ENCODE measurements at regions not wholly inside any gene's neighbourhood (a gene's known extent, or its start where the extent isn't known, plus 50 kb on each side); places are given as distances from the start of the nearest gene placed in this dataset.
"Not testable (repeated sequence)": the region's sequence is repeated elsewhere in the genome, so short reads cannot be mapped to it uniquely, and the experiment has no call there.

DNA sequence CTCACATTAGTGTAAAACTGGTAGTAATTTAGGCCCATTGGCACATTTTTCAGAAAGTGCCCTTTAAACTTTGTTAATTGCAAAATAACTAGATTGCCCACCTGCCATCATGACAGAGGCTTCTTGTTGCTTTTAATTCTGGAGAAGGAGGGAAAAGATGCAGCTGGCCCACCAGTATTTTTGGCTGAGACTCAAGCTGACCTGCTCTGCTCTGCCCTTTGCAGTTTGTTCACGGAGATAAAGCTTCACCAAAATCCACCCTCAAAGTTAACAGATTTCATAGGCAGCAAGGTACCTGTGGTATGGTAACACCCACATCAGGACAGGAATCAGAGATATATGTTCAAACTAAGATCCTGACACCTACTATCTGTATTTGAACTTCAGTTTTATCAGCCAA is 170.2 kb upstream of the OR4C13 start:
- not testable (repeated sequence) for H3K9me3 ChIP-seq (ENCODE audit: control insufficient read depth in 2 of 2, insufficient read depth in 1 of 2, low read depth in 1 of 2, low read length in 1 of 2); H3K27me3 ChIP-seq (ENCODE audit: control insufficient read depth in 3 of 3, insufficient read depth in 3 of 3, low read length in 3 of 3); H3K36me3 ChIP-seq (ENCODE audit: control insufficient read depth in 3 of 3, insufficient read depth in 2 of 3, low read depth in 1 of 3, low read length in 3 of 3); H3K27ac ChIP-seq (ENCODE audit: low read depth in 1 of 3, low read length in 2 of 3); DNase-seq; H3K4me3 ChIP-seq (ENCODE audit: low read depth in 1 of 3, low read length in 3 of 3); H3K4me1 ChIP-seq (ENCODE audit: control insufficient read depth in 3 of 3, insufficient read depth in 2 of 3, low read depth in 1 of 3, low read length in 2 of 3); FAIRE-seq
- 40 to 75% (median 73%) methylated on average over 1 of the region's 1 CpG for WGBS, 3 donors

- not testable (repeated sequence) for H3K4me1 ChIP-seq (ENCODE audit: control insufficient read depth in 3 of 3, insufficient read depth in 2 of 3, low read depth in 1 of 3, low read length in 2 of 3); FAIRE-seq; H3K27me3 ChIP-seq (ENCODE audit: control insufficient read depth in 3 of 3, insufficient read depth in 3 of 3, low read length in 3 of 3); H3K27ac ChIP-seq (ENCODE audit: low read depth in 1 of 3, low read length in 2 of 3); H3K9me3 ChIP-seq (ENCODE audit: control insufficient read depth in 2 of 2, insufficient read depth in 1 of 2, low read depth in 1 of 2, low read length in 1 of 2); DNase-seq; H3K36me3 ChIP-seq (ENCODE audit: control insufficient read depth in 3 of 3, insufficient read depth in 2 of 3, low read depth in 1 of 3, low read length in 3 of 3); H3K4me3 ChIP-seq (ENCODE audit: low read depth in 1 of 3, low read length in 3 of 3)
- WGBS, 3 donors, result 85 to 91% (median 89%) methylated on average over 4 of the region's 6 CpGs
These were observed 168.3 kb upstream of the OR4C13 start for GRCh38 chr11:49783841-49784240.

DNA sequence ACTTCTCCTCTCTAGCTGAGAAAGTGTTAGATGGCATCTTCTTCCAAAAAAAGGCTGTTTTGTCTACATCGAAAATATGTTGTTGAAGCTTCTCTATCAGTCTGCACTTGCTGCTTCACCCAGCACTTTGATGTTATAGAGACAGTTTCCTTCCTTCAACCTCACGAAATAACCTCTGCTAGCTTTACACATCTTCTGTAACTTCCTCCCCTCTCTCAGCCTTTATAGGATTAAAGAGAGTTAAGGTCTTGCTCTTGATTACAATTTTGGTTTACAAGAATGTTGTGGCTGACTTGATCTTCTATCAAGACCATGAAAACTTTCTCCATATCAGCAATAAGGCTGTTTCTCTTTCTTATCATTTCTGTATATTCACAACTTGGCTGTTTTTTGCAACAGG is 162.4 kb upstream of the OR4C13 start:
- not testable (repeated sequence) for H3K4me1 ChIP-seq (ENCODE audit: control insufficient read depth in 3 of 3, insufficient read depth in 2 of 3, low read depth in 1 of 3, low read length in 2 of 3); H3K27me3 ChIP-seq (ENCODE audit: control insufficient read depth in 3 of 3, insufficient read depth in 3 of 3, low read length in 3 of 3); H3K36me3 ChIP-seq (ENCODE audit: control insufficient read depth in 3 of 3, insufficient read depth in 2 of 3, low read depth in 1 of 3, low read length in 3 of 3); H3K9me3 ChIP-seq (ENCODE audit: control insufficient read depth in 2 of 2, insufficient read depth in 1 of 2, low read depth in 1 of 2, low read length in 1 of 2); DNase-seq; H3K4me3 ChIP-seq (ENCODE audit: low read depth in 1 of 3, low read length in 3 of 3); FAIRE-seq; H3K27ac ChIP-seq (ENCODE audit: low read depth in 1 of 3, low read length in 2 of 3)
- WGBS, 3 donors, result 41 to 60% (median 57%) methylated on average over 2 of the region's 2 CpGs

DNA sequence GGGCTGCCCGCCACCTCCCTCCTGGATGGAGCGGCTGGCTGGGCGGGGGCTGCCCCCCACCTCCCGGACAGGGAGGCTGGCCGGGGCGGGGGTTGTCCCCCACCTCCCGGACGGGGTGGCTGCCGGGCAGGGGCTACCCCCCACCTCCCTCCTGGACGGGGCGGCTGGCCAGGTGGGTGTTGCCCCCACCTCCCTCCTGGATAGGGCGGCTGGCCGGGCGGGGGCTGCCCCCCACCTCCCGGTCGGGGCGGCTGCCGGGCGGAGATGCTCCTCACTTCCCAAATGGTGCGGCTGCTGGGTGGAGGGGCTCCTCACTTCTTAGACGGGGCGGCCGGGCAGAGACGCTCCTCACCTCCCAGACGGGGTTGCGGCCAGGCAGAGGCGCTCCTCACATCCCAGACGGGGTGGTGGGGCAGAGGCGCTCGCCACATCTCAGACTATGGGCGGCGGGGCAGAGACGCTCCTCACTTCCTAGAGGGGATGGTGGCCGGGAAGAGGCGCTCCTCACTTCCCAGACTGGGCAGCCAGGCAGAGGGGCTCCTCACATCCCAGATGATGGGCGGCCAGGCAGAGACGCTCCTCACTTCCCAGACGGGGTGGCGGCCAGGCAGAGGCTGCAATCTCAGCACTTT is 153.9 kb upstream of the OR4C13 start:
- H3K27ac ChIP-seq (ENCODE audit: low read depth in 1 of 3, low read length in 2 of 3); H3K4me1 ChIP-seq (ENCODE audit: control insufficient read depth in 3 of 3, insufficient read depth in 2 of 3, low read depth in 1 of 3, low read length in 2 of 3); H3K9me3 ChIP-seq (ENCODE audit: control insufficient read depth in 2 of 2, insufficient read depth in 1 of 2, low read depth in 1 of 2, low read length in 1 of 2); H3K4me3 ChIP-seq (ENCODE audit: low read depth in 1 of 3, low read length in 3 of 3); DNase-seq; H3K27me3 ChIP-seq (ENCODE audit: control insufficient read depth in 3 of 3, insufficient read depth in 3 of 3, low read length in 3 of 3); H3K36me3 ChIP-seq (ENCODE audit: control insufficient read depth in 3 of 3, insufficient read depth in 2 of 3, low read depth in 1 of 3, low read length in 3 of 3); FAIRE-seq: not testable (repeated sequence)
- WGBS, 3 donors, result 89 to 92% (median 90%) methylated on average over 22 to 35 of the region's 39 CpGs

DNA sequence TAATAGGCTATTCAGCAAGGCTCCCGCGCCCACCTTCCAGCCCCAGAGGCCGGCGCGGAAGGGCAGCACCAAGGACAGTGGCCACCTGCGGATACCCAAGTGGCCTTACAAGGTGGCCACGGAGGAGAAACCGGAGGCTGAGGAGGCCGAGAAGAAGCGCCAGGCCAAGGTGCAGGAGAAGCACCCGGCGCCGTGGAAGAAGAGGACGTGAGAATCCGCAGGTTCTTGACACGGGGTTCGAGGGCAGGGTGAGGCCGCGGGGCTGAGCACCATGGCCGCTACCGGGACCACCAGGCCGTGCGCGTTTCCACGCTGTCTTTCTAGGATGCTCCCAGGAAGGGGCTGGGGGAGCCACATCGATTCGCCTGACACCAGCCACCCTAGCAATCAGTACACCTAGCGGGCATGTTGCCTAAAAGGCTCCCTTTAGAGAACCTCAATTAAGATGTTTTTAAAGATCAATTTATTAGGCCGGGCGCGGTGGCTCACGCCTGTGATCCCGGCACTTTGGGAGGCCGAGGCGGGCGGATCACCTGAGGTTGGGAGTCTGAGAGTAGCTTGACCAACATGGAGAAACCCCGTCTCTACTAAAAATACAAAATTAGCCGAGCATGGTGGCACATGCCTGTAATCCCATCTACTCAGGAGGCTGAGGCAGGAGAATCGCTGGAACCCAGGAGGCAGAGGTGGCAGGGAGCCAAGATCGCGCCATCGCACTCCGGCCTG is 134.3 kb upstream of the OR4C13 start:
- H3K9me3 ChIP-seq (ENCODE audit: control insufficient read depth in 2 of 2, insufficient read depth in 1 of 2, low read depth in 1 of 2, low read length in 1 of 2), result peaks cover 0 to 17% of the 10 kb centered on the region in 2 donors
- not testable (repeated sequence) for H3K36me3 ChIP-seq (ENCODE audit: control insufficient read depth in 3 of 3, insufficient read depth in 2 of 3, low read depth in 1 of 3, low read length in 3 of 3); H3K4me1 ChIP-seq (ENCODE audit: control insufficient read depth in 3 of 3, insufficient read depth in 2 of 3, low read depth in 1 of 3, low read length in 2 of 3); H3K4me3 ChIP-seq (ENCODE audit: low read depth in 1 of 3, low read length in 3 of 3); H3K27me3 ChIP-seq (ENCODE audit: control insufficient read depth in 3 of 3, insufficient read depth in 3 of 3, low read length in 3 of 3); DNase-seq; H3K27ac ChIP-seq (ENCODE audit: low read depth in 1 of 3, low read length in 2 of 3); FAIRE-seq
- WGBS, 3 donors, result 91 to 93% (median 92%) methylated on average over 31 to 42 of the region's 43 CpGs

- not testable (repeated sequence) for H3K27me3 ChIP-seq (ENCODE audit: control insufficient read depth in 3 of 3, insufficient read depth in 3 of 3, low read length in 3 of 3); FAIRE-seq; H3K4me1 ChIP-seq (ENCODE audit: control insufficient read depth in 3 of 3, insufficient read depth in 2 of 3, low read depth in 1 of 3, low read length in 2 of 3); DNase-seq; H3K4me3 ChIP-seq (ENCODE audit: low read depth in 1 of 3, low read length in 3 of 3); H3K36me3 ChIP-seq (ENCODE audit: control insufficient read depth in 3 of 3, insufficient read depth in 2 of 3, low read depth in 1 of 3, low read length in 3 of 3); H3K27ac ChIP-seq (ENCODE audit: low read depth in 1 of 3, low read length in 2 of 3)
- peaks cover 0 to 27% of the 10 kb centered on the region in 2 donors for H3K9me3 ChIP-seq (ENCODE audit: control insufficient read depth in 2 of 2, insufficient read depth in 1 of 2, low read depth in 1 of 2, low read length in 1 of 2)
- WGBS, 3 donors, result 69 to 74% (median 71%) methylated on average over 6 of the region's 6 CpGs
These were observed 129.0 kb upstream of the OR4C13 start for GRCh38 chr11:49823188-49823587.

DNA sequence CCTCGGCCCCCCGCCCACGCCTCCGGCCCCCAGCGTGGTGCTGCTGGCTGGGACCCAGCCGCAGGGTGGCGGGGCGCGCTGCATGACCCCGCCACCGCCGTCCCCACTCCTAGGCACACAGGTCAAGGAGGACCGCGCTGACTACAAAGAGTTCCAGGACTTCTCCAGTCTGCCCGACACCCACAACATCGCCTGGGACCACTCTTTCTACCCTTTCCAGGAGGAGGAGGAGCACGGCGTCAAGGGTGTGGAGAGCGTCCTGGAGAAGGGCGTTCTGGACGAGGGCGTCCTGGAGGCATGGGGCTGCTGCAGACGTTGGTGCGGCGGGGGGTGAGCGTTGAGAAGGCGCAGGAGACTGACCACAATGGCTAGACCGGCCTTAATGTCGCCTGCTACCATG is 101.7 kb upstream of the OR4C13 start:
- FAIRE-seq; H3K27me3 ChIP-seq (ENCODE audit: control insufficient read depth in 3 of 3, insufficient read depth in 3 of 3, low read length in 3 of 3); DNase-seq; H3K27ac ChIP-seq (ENCODE audit: low read depth in 1 of 3, low read length in 2 of 3); H3K4me1 ChIP-seq (ENCODE audit: control insufficient read depth in 3 of 3, insufficient read depth in 2 of 3, low read depth in 1 of 3, low read length in 2 of 3); H3K36me3 ChIP-seq (ENCODE audit: control insufficient read depth in 3 of 3, insufficient read depth in 2 of 3, low read depth in 1 of 3, low read length in 3 of 3); H3K4me3 ChIP-seq (ENCODE audit: low read depth in 1 of 3, low read length in 3 of 3): not testable (repeated sequence)
- peaks cover 2 to 14% of the 10 kb centered on the region in 2 donors for H3K9me3 ChIP-seq (ENCODE audit: control insufficient read depth in 2 of 2, insufficient read depth in 1 of 2, low read depth in 1 of 2, low read length in 1 of 2)
- WGBS, 3 donors, result 93 to 94% (median 93%) methylated on average over 29 of the region's 29 CpGs

- H3K9me3 ChIP-seq (ENCODE audit: control insufficient read depth in 2 of 2, insufficient read depth in 1 of 2, low read depth in 1 of 2, low read length in 1 of 2), result peaks cover 2 to 18% of the 10 kb centered on the region in 2 donors
- FAIRE-seq (no peak), DNase-seq (no peak)
- no peaks in the 10 kb centered on the region for H3K27me3 ChIP-seq (ENCODE audit: control insufficient read depth in 3 of 3, insufficient read depth in 3 of 3, low read length in 3 of 3)
- 69 to 92% (median 79%) methylated on average over 29 to 31 of the region's 31 CpGs for WGBS, 3 donors
- H3K4me1 ChIP-seq (ENCODE audit: control insufficient read depth in 3 of 3, insufficient read depth in 2 of 3, low read depth in 1 of 3, low read length in 2 of 3), result no peaks in the 10 kb centered on the region
- no peak overlapping the region for H3K27ac ChIP-seq (ENCODE audit: low read depth in 1 of 3, low read length in 2 of 3)
- no peak overlapping the region for H3K4me3 ChIP-seq (ENCODE audit: low read depth in 1 of 3, low read length in 3 of 3)
- no peaks in the 10 kb centered on the region for H3K36me3 ChIP-seq (ENCODE audit: control insufficient read depth in 3 of 3, insufficient read depth in 2 of 3, low read depth in 1 of 3, low read length in 3 of 3)
These were observed 100.7 kb upstream of the OR4C13 start for GRCh38 chr11:49851511-49851910.
